Activated CD8-positive, alpha-beta T cell treated with anti-CD3 and anti-CD28 coated beads, Interleukin-2, amount 10 ng/mL, durations not matched to agents 7 days and 5 days (primary cell): ENCODE measurements at regions not wholly inside any gene's neighbourhood (a gene's known extent, or its start where the extent isn't known, plus 50 kb on each side); places are given as distances from the start of the nearest gene placed in this dataset.

ENCODE experiments used
- ATAC-seq: fragments of 150-1000 bp; cut with Tn5 transposase; one replicate; pipeline ENCODE4 v1.10.0; 2021; ENCODE audit warnings: moderate library complexity
- CTCF ChIA-PET: fragments of 350-600 bp; sonication (Branson Sonifier 250); formaldehyde crosslinking; loops from one replicate; lab custom pipeline; 2021; ENCODE audit warnings: antibody characterized with exemption; lab: Charles Lee
- POLR2A ChIA-PET: fragments of 350-600 bp; sonication (Branson Sonifier 250); formaldehyde crosslinking; loops from one replicate; lab custom pipeline; 2021; ENCODE audit warnings: antibody characterized with exemption; lab: Charles Lee
- DNase-seq: peaks from one replicate; pipeline ENCODE4 v3.0.0-alpha.2; 2020
- H3K27ac Mint-ChIP-seq: one replicate; pipeline ENCODE4 v1.8.0; 2021; ENCODE audit warnings: mild to moderate bottlenecking, mixed read lengths
- H3K27me3 Mint-ChIP-seq: one replicate; pipeline ENCODE4 v1.8.0; 2021; ENCODE audit warnings: low read depth, mixed read lengths
- H3K36me3 Mint-ChIP-seq: one replicate; pipeline ENCODE4 v1.8.0; 2021; ENCODE audit warnings: low read depth, mixed read lengths
- H3K4me1 Mint-ChIP-seq: one replicate; pipeline ENCODE4 v1.8.0; 2021; ENCODE audit warnings: low read depth, mixed read lengths
- H3K4me3 Mint-ChIP-seq: one replicate; pipeline ENCODE4 v1.8.0; 2021; ENCODE audit warnings: mild to moderate bottlenecking, mixed read lengths
- H3K9me3 Mint-ChIP-seq: one replicate; pipeline ENCODE4 v1.8.0; 2022; ENCODE audit warnings: mixed read lengths; ENCODE audit not compliant: insufficient read depth

- Mint-ChIP-seq H3K36me3 (no peaks in the 10 kb centered on the region), H3K27me3 (no peaks in the 10 kb centered on the region), H3K4me1 (no peaks in the 10 kb centered on the region), H3K27ac (no peak overlapping the region), H3K9me3 (no peaks in the 10 kb centered on the region), H3K4me3 (no peak overlapping the region)
- DNase-seq (no peak), ATAC-seq (no peak)
- ChIA-PET CTCF (no interaction called here), POLR2A (no interaction called here)
Measured at GRCh38 chr1:30268923-30269666, 454.3 kb downstream of the MATN1 start.

GRCh38 chr1:30267856-30268255, 455.5 kb downstream of the MATN1 start:
- no peaks in the 10 kb centered on the region for H3K4me1 Mint-ChIP-seq
- DNase-seq (no peak), ATAC-seq (no peak)
- CTCF ChIA-PET, result no interaction called here
- POLR2A ChIA-PET, result no interaction called here
- H3K9me3 Mint-ChIP-seq, result no peaks in the 10 kb centered on the region
- H3K27ac Mint-ChIP-seq, result no peak overlapping the region
- H3K4me3 Mint-ChIP-seq, result no peak overlapping the region
- H3K27me3 Mint-ChIP-seq, result no peaks in the 10 kb centered on the region
- H3K36me3 Mint-ChIP-seq, result no peaks in the 10 kb centered on the region

- H3K36me3 Mint-ChIP-seq, result no peaks in the 10 kb centered on the region
- no peaks in the 10 kb centered on the region for H3K4me1 Mint-ChIP-seq
- no peak for DNase-seq
- no peak overlapping the region for H3K4me3 Mint-ChIP-seq
- no peaks in the 10 kb centered on the region for H3K9me3 Mint-ChIP-seq
- H3K27ac Mint-ChIP-seq, result no peak overlapping the region
- ChIA-PET POLR2A (no interaction called here), CTCF (no interaction called here)
- ATAC-seq, result no peak
- no peaks in the 10 kb centered on the region for H3K27me3 Mint-ChIP-seq
Measured at GRCh38 chr1:30267046-30267445, 456.3 kb downstream of the MATN1 start.

- ATAC-seq (no peak), DNase-seq (no peak)
- no peaks in the 10 kb centered on the region for H3K4me1 Mint-ChIP-seq
- no peaks in the 10 kb centered on the region for H3K9me3 Mint-ChIP-seq
- H3K4me3 Mint-ChIP-seq, result no peak overlapping the region
- ChIA-PET CTCF (no interaction called here), POLR2A (no interaction called here)
- H3K27me3 Mint-ChIP-seq, result no peaks in the 10 kb centered on the region
- no peaks in the 10 kb centered on the region for H3K36me3 Mint-ChIP-seq
- H3K27ac Mint-ChIP-seq, result no peak overlapping the region
Measured at GRCh38 chr1:30265127-30266070, 458.0 kb downstream of the MATN1 start.

- Mint-ChIP-seq H3K27ac (no peak overlapping the region), H3K9me3 (no peaks in the 10 kb centered on the region), H3K4me3 (no peak overlapping the region), H3K36me3 (no peaks in the 10 kb centered on the region), H3K4me1 (no peaks in the 10 kb centered on the region), H3K27me3 (peaks cover 2% of the 10 kb centered on the region)
- ATAC-seq, result no peak
- CTCF ChIA-PET, result no interaction called here
- POLR2A ChIA-PET, result no interaction called here
- DNase-seq, result no peak
Measured at GRCh38 chr1:30264672-30265025, 458.7 kb downstream of the MATN1 start.

- H3K27me3 Mint-ChIP-seq, result peaks cover 7% of the 10 kb centered on the region
- H3K36me3 Mint-ChIP-seq, result no peaks in the 10 kb centered on the region
- no peaks in the 10 kb centered on the region for H3K9me3 Mint-ChIP-seq
- H3K4me1 Mint-ChIP-seq, result no peaks in the 10 kb centered on the region
- ChIA-PET POLR2A (no interaction called here), CTCF (no interaction called here)
- H3K27ac Mint-ChIP-seq, result no peak overlapping the region
- no peak for DNase-seq
- no peak overlapping the region for H3K4me3 Mint-ChIP-seq
- no peak for ATAC-seq
Measured at GRCh38 chr1:30263888-30264671, 459.3 kb downstream of the MATN1 start.

GRCh38 chr1:30263405-30263804, 460.0 kb downstream of the MATN1 start:
- no peaks in the 10 kb centered on the region for H3K9me3 Mint-ChIP-seq
- ChIA-PET CTCF (no interaction called here), POLR2A (no interaction called here)
- H3K4me1 Mint-ChIP-seq, result no peaks in the 10 kb centered on the region
- H3K27me3 Mint-ChIP-seq, result peaks cover 13% of the 10 kb centered on the region
- H3K4me3 Mint-ChIP-seq, result no peak overlapping the region
- ATAC-seq (no peak), DNase-seq (no peak)
- no peaks in the 10 kb centered on the region for H3K36me3 Mint-ChIP-seq
- H3K27ac Mint-ChIP-seq, result no peak overlapping the region

- Mint-ChIP-seq H3K36me3 (no peaks in the 10 kb centered on the region), H3K27ac (no peak overlapping the region), H3K27me3 (peaks cover 13% of the 10 kb centered on the region), H3K4me3 (no peak overlapping the region), H3K4me1 (no peaks in the 10 kb centered on the region), H3K9me3 (no peaks in the 10 kb centered on the region)
- POLR2A ChIA-PET, result no interaction called here
- no peak for DNase-seq
- CTCF ChIA-PET, result no interaction called here
- no peak for ATAC-seq
Measured at GRCh38 chr1:30262158-30262557, 461.2 kb downstream of the MATN1 start.

- ATAC-seq, result no peak
- no peak for DNase-seq
- Mint-ChIP-seq H3K9me3 (no peaks in the 10 kb centered on the region), H3K4me3 (no peak overlapping the region), H3K36me3 (no peaks in the 10 kb centered on the region), H3K27me3 (peaks cover 13% of the 10 kb centered on the region), H3K4me1 (no peaks in the 10 kb centered on the region), H3K27ac (no peak overlapping the region)
- ChIA-PET POLR2A (no interaction called here), CTCF (no interaction called here)
Measured at GRCh38 chr1:30260318-30260717, 463.1 kb downstream of the MATN1 start.

GRCh38 chr1:30259631-30260030, 463.8 kb downstream of the MATN1 start:
- Mint-ChIP-seq H3K4me1 (no peaks in the 10 kb centered on the region), H3K4me3 (no peak overlapping the region), H3K36me3 (no peaks in the 10 kb centered on the region), H3K27me3 (peaks cover 13% of the 10 kb centered on the region), H3K9me3 (no peaks in the 10 kb centered on the region), H3K27ac (no peak overlapping the region)
- ATAC-seq, result no peak
- ChIA-PET CTCF (no interaction called here), POLR2A (no interaction called here)
- DNase-seq, result no peak

- Mint-ChIP-seq H3K4me1 (no peaks in the 10 kb centered on the region), H3K27ac (no peak overlapping the region), H3K27me3 (peaks cover 13% of the 10 kb centered on the region), H3K9me3 (no peaks in the 10 kb centered on the region), H3K36me3 (no peaks in the 10 kb centered on the region), H3K4me3 (no peak overlapping the region)
- ChIA-PET CTCF (no interaction called here), POLR2A (no interaction called here)
- ATAC-seq, result no peak
- DNase-seq, result no peak
Measured at GRCh38 chr1:30258876-30259275, 464.5 kb downstream of the MATN1 start.

- ChIA-PET POLR2A (no interaction called here), CTCF (no interaction called here)
- ATAC-seq (no peak), DNase-seq (no peak)
- Mint-ChIP-seq H3K27ac (no peak overlapping the region), H3K4me1 (no peaks in the 10 kb centered on the region), H3K4me3 (no peak overlapping the region), H3K27me3 (peaks cover 13% of the 10 kb centered on the region), H3K36me3 (no peaks in the 10 kb centered on the region), H3K9me3 (no peaks in the 10 kb centered on the region)
Measured at GRCh38 chr1:30258471-30258870, 464.9 kb downstream of the MATN1 start.
